HEK293 (cell line): ENCODE measurements at regions not wholly inside any gene's neighbourhood (a gene's known extent, or its start where the extent isn't known, plus 50 kb on each side); places are given as distances from the start of the nearest gene placed in this dataset.

Source experiments
- HOXA7 ChIP-seq: sonication (generic); formaldehyde crosslinking; IDR thresholded peaks from 2 replicates; pipeline ENCODE4 v1.8.1; 2022; ENCODE audit warnings: missing genetic modification reagents, borderline replicate concordance
- RBAK ChIP-seq: fragments of 450-650 bp; formaldehyde crosslinking; IDR thresholded peaks from 2 replicates; pipeline ENCODE4 v1.5.1; 2016; ENCODE audit warnings: missing biosample characterization, missing genetic modification characterization
- SP2 ChIP-seq: fragments of 450-650 bp; formaldehyde crosslinking; IDR thresholded peaks from 2 replicates; pipeline ENCODE4 v1.5.1; 2016; ENCODE audit warnings: missing biosample characterization, missing genetic modification characterization
- ZNF121 ChIP-seq: fragments of 450-650 bp; formaldehyde crosslinking; IDR thresholded peaks from 2 replicates; pipeline ENCODE4 v1.5.1; 2016; ENCODE audit warnings: missing biosample characterization, missing genetic modification characterization
- ZNF133 ChIP-seq: fragments of 450-650 bp; formaldehyde crosslinking; IDR thresholded peaks from 2 replicates; pipeline ENCODE4 v1.5.1; 2016; ENCODE audit warnings: missing biosample characterization, missing genetic modification characterization
- ZNF223 ChIP-seq: fragments of 450-650 bp; formaldehyde crosslinking; IDR thresholded peaks from 2 replicates; pipeline ENCODE4 v1.5.1; 2016; ENCODE audit warnings: missing biosample characterization, missing genetic modification characterization
- ZNF558 ChIP-seq: fragments of 450-650 bp; formaldehyde crosslinking; IDR thresholded peaks from 2 replicates; pipeline ENCODE4 v1.5.1; 2016; ENCODE audit warnings: missing biosample characterization, missing genetic modification characterization
- ZNF707 ChIP-seq: fragments of 450-650 bp; formaldehyde crosslinking; IDR thresholded peaks from 2 replicates; pipeline ENCODE4 v1.5.1; 2016; ENCODE audit warnings: missing biosample characterization, missing genetic modification characterization
- TF ChIP-seq, protein P1 (sequence below): fragments of 450-650 bp; formaldehyde crosslinking; IDR thresholded peaks from 2 replicates; pipeline ENCODE4 v1.5.1; 2016; ENCODE audit warnings: missing biosample characterization, missing genetic modification characterization
- TF ChIP-seq, protein P2 (sequence below): fragments of 450-650 bp; formaldehyde crosslinking; IDR thresholded peaks from 2 replicates; pipeline ENCODE4 v1.5.1; 2016; ENCODE audit warnings: missing biosample characterization, missing genetic modification characterization
- TF ChIP-seq, protein P3 (sequence below): fragments of 450-650 bp; formaldehyde crosslinking; IDR thresholded peaks from 2 replicates; pipeline ENCODE4 v1.5.1; 2016; ENCODE audit warnings: missing biosample characterization, missing genetic modification characterization, borderline replicate concordance

- TF ChIP-seq ZNF558 (tag by site-specific recombination) (no peak), HOXA7 (CRISPR knock-in tag) (no peak), RBAK (tag by site-specific recombination) (no peak), ZNF133 (tag by site-specific recombination) (no peak), ZNF707 (tag by site-specific recombination) (no peak), ZNF121 (tag by site-specific recombination) (no peak), ZNF223 (tag by site-specific recombination) (no peak), SP2 (no peak)
- TF ChIP-seq, protein P1, sequence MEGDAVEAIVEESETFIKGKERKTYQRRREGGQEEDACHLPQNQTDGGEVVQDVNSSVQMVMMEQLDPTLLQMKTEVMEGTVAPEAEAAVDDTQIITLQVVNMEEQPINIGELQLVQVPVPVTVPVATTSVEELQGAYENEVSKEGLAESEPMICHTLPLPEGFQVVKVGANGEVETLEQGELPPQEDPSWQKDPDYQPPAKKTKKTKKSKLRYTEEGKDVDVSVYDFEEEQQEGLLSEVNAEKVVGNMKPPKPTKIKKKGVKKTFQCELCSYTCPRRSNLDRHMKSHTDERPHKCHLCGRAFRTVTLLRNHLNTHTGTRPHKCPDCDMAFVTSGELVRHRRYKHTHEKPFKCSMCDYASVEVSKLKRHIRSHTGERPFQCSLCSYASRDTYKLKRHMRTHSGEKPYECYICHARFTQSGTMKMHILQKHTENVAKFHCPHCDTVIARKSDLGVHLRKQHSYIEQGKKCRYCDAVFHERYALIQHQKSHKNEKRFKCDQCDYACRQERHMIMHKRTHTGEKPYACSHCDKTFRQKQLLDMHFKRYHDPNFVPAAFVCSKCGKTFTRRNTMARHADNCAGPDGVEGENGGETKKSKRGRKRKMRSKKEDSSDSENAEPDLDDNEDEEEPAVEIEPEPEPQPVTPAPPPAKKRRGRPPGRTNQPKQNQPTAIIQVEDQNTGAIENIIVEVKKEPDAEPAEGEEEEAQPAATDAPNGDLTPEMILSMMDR (tag by site-specific recombination) = no peak
- TF ChIP-seq, protein P2, sequence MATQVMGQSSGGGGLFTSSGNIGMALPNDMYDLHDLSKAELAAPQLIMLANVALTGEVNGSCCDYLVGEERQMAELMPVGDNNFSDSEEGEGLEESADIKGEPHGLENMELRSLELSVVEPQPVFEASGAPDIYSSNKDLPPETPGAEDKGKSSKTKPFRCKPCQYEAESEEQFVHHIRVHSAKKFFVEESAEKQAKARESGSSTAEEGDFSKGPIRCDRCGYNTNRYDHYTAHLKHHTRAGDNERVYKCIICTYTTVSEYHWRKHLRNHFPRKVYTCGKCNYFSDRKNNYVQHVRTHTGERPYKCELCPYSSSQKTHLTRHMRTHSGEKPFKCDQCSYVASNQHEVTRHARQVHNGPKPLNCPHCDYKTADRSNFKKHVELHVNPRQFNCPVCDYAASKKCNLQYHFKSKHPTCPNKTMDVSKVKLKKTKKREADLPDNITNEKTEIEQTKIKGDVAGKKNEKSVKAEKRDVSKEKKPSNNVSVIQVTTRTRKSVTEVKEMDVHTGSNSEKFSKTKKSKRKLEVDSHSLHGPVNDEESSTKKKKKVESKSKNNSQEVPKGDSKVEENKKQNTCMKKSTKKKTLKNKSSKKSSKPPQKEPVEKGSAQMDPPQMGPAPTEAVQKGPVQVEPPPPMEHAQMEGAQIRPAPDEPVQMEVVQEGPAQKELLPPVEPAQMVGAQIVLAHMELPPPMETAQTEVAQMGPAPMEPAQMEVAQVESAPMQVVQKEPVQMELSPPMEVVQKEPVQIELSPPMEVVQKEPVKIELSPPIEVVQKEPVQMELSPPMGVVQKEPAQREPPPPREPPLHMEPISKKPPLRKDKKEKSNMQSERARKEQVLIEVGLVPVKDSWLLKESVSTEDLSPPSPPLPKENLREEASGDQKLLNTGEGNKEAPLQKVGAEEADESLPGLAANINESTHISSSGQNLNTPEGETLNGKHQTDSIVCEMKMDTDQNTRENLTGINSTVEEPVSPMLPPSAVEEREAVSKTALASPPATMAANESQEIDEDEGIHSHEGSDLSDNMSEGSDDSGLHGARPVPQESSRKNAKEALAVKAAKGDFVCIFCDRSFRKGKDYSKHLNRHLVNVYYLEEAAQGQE (tag by site-specific recombination) = no peak
- TF ChIP-seq, protein P3, sequence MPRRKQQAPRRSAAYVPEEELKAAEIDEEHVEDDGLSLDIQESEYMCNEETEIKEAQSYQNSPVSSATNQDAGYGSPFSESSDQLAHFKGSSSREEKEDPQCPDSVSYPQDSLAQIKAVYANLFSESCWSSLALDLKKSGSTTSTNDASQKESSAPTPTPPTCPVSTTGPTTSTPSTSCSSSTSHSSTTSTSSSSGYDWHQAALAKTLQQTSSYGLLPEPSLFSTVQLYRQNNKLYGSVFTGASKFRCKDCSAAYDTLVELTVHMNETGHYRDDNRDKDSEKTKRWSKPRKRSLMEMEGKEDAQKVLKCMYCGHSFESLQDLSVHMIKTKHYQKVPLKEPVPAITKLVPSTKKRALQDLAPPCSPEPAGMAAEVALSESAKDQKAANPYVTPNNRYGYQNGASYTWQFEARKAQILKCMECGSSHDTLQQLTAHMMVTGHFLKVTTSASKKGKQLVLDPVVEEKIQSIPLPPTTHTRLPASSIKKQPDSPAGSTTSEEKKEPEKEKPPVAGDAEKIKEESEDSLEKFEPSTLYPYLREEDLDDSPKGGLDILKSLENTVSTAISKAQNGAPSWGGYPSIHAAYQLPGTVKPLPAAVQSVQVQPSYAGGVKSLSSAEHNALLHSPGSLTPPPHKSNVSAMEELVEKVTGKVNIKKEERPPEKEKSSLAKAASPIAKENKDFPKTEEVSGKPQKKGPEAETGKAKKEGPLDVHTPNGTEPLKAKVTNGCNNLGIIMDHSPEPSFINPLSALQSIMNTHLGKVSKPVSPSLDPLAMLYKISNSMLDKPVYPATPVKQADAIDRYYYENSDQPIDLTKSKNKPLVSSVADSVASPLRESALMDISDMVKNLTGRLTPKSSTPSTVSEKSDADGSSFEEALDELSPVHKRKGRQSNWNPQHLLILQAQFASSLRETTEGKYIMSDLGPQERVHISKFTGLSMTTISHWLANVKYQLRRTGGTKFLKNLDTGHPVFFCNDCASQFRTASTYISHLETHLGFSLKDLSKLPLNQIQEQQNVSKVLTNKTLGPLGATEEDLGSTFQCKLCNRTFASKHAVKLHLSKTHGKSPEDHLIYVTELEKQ (tag by site-specific recombination) = no peak
Measured at GRCh38 chr2:54403512-54404238, 52.5 kb upstream of the SPTBN1 start.
